SK-N-SH treated with all-trans-retinoic acid at 6 μM for 48 hours (cell line): ENCODE measurements at regions not wholly inside any gene's neighbourhood (a gene's known extent, or its start where the extent isn't known, plus 50 kb on each side); places are given as distances from the start of the nearest gene placed in this dataset.

Experiments
- ATAC-seq: fragments of 200-7000 bp; cut with Tn5 transposase; 3 replicates; pipeline ENCODE4 v1.9.1; 2020; ENCODE audit warnings: mild to moderate bottlenecking, moderate library complexity
- ARNTL ChIP-seq: fragments of 450-650 bp; formaldehyde crosslinking; IDR thresholded peaks from 2 replicates; pipeline ENCODE4 v1.5.0; 2020; ENCODE audit warnings: low read depth, mild to moderate bottlenecking, moderate library complexity, borderline replicate concordance
- BACH2 ChIP-seq: fragments of 250-450 bp; sonication (Bioruptor Pico); IDR thresholded peaks from 2 replicates; pipeline ENCODE4 v1.9.0; 2021; ENCODE audit warnings: mild to moderate bottlenecking, borderline replicate concordance
- CSDC2 ChIP-seq: fragments of 250-450 bp; sonication (Bioruptor Pico); IDR thresholded peaks from 2 replicates; pipeline ENCODE4 v1.5.0; 2020; ENCODE audit warnings: mild to moderate bottlenecking, moderate library complexity
- ESRRG ChIP-seq: fragments of 250-450 bp; sonication (Bioruptor Pico); IDR thresholded peaks from 2 replicates; pipeline ENCODE4 v1.6.1; 2021; ENCODE audit warnings: mild to moderate bottlenecking
- ISL1 ChIP-seq: fragments of 250-450 bp; sonication (Bioruptor Pico); IDR thresholded peaks from 2 replicates; pipeline ENCODE4 v2.1.2; 2022; ENCODE audit warnings: mild to moderate bottlenecking, moderate library complexity
- OSR1 ChIP-seq: fragments of 250-450 bp; sonication (Bioruptor Pico); IDR thresholded peaks from 2 replicates; pipeline ENCODE4 v1.8.0; 2022; ENCODE audit warnings: moderate library complexity, mild to moderate bottlenecking, inconsistent platforms
- PPARA ChIP-seq: fragments of 250-450 bp; sonication (Bioruptor Pico); IDR thresholded peaks from 2 replicates; pipeline ENCODE4 v1.5.0; 2020; ENCODE audit warnings: mild to moderate bottlenecking, borderline replicate concordance
- RARB ChIP-seq: fragments of 250-450 bp; sonication (Bioruptor Pico); IDR thresholded peaks from 2 replicates; pipeline ENCODE4 v1.8.0; 2021; ENCODE audit warnings: mild to moderate bottlenecking, moderate library complexity
- SNAI2 ChIP-seq: fragments of 250-450 bp; sonication (Bioruptor Pico); IDR thresholded peaks from 2 replicates; pipeline ENCODE4 v1.5.0; 2020; ENCODE audit warnings: mild to moderate bottlenecking, moderate library complexity
- TCF4 ChIP-seq: fragments of 250-450 bp; sonication (Bioruptor Pico); IDR thresholded peaks from 2 replicates; pipeline ENCODE4 v1.8.0; 2021; ENCODE audit warnings: mild to moderate bottlenecking, moderate library complexity, borderline replicate concordance
- ZFP3 ChIP-seq: fragments of 250-450 bp; sonication (Bioruptor Pico); IDR thresholded peaks from 2 replicates; pipeline ENCODE4 v1.5.0; 2020; ENCODE audit warnings: mild to moderate bottlenecking, moderate library complexity
- ZFP30 ChIP-seq: fragments of 450-650 bp; formaldehyde crosslinking; IDR thresholded peaks from 2 replicates; pipeline ENCODE4 v1.5.0; 2022; ENCODE audit warnings: mild to moderate bottlenecking, moderate library complexity
- ZNF70 ChIP-seq: fragments of 450-650 bp; formaldehyde crosslinking; IDR thresholded peaks from 2 replicates; pipeline ENCODE4 v1.5.0; 2020; ENCODE audit warnings: mild to moderate bottlenecking, moderate library complexity
- ZNF8 ChIP-seq: fragments of 450-650 bp; formaldehyde crosslinking; IDR thresholded peaks from 2 replicates; pipeline ENCODE4 v1.5.0; 2020; ENCODE audit warnings: mild to moderate bottlenecking, moderate library complexity
- TF ChIP-seq, protein P1 (sequence below): fragments of 250-450 bp; sonication (Bioruptor Pico); IDR thresholded peaks from 2 replicates; pipeline ENCODE4 v1.8.0; 2021; ENCODE audit warnings: low read depth, mild to moderate bottlenecking, moderate library complexity, borderline replicate concordance
- TF ChIP-seq, protein P2 (sequence below): fragments of 250-450 bp; sonication (Bioruptor Pico); IDR thresholded peaks from 2 replicates; pipeline ENCODE4 v1.5.1; 2020; ENCODE audit warnings: low read depth, mild to moderate bottlenecking, moderate library complexity
- TF ChIP-seq, protein P3 (sequence below): fragments of 250-450 bp; sonication (Bioruptor Pico); IDR thresholded peaks from 2 replicates; pipeline ENCODE4 v1.8.0; 2020; ENCODE audit warnings: mild to moderate bottlenecking, moderate library complexity, borderline replicate concordance
- TF ChIP-seq, protein P4 (sequence below): fragments of 250-450 bp; sonication (Bioruptor Pico); IDR thresholded peaks from 2 replicates; pipeline ENCODE4 v1.5.1; 2021; ENCODE audit warnings: mild to moderate bottlenecking, moderate library complexity

DNA sequence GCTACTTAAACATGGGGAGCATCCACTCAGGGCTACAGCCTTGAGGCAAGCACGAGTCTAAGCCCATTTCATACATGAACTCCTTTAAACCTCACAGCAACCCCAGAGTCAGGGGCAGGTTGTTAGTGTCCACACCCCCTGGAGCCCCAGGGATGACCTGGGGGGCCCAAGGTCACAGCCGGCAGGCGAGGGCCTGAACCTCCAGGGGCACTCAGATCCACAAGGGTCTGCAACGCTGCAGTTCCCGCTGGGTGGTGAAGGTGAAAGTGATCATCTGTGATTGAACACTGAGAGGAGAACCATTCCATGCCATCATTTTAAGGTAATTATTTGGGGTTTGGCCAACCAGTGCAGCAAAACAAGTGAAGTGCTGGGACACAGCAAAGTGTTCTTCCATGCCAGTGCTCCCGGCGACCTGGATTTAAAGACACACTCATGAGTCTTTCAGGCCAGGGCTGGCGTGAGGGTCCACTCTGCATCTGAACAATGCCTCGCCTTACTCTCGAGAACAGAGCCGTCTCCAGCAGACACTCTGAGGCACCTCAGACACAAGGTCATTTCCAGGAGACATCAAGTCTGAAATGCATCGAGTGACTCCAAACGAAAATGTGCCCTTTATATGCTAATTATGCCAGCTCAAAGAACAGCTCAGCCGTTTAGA lies 61.6 kb upstream of the SNTG2 start:
- TF ChIP-seq ESRRG: no peak
- no peak for TF ChIP-seq ZNF70 (CRISPR knock-in tag)
- TF ChIP-seq, protein P1, sequence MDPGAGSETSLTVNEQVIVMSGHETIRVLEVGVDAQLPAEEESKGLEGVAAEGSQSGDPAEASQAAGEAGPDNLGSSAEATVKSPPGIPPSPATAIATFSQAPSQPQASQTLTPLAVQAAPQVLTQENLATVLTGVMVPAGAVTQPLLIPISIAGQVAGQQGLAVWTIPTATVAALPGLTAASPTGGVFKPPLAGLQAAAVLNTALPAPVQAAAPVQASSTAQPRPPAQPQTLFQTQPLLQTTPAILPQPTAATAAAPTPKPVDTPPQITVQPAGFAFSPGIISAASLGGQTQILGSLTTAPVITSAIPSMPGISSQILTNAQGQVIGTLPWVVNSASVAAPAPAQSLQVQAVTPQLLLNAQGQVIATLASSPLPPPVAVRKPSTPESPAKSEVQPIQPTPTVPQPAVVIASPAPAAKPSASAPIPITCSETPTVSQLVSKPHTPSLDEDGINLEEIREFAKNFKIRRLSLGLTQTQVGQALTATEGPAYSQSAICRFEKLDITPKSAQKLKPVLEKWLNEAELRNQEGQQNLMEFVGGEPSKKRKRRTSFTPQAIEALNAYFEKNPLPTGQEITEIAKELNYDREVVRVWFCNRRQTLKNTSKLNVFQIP (CRISPR knock-in tag): no peak
- TF ChIP-seq PPARA (CRISPR knock-in tag): no peak
- ATAC-seq: no peak

DNA sequence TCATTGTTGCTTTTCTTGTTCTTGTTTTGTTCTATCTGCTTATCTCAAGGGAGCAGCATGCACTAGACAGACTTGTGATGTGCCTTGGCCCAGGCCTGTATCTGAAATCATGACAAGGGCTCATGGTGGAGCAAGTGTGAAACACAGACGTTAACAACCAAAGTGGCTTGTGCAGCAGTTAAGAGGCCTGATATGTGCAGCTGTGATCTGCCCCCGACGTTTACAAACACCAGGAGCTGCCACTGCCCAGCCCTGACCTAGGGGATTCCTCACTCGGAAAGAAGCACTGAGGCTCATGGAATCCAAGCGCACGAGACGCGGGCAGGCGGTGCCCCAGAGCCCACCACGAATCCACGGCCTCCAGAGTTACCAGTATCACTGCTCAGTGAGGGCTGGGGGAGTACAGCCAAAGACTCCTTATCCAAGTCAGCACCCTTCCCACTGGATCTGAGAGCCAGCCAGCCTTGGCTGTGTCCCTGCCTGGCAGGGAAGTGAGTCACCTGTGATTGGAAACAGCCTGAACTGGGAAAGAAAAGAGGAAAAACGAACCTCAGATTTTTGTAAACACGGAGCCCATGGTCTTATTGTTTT lies 62.3 kb upstream of the SNTG2 start:
- no peak for ATAC-seq
- TF ChIP-seq ARNTL (CRISPR knock-in tag) (no peak), OSR1 (no peak), PPARA (CRISPR knock-in tag) (no peak), ISL1 (CRISPR knock-in tag) (no peak)
- TF ChIP-seq, protein P1 (CRISPR knock-in tag): no peak

DNA sequence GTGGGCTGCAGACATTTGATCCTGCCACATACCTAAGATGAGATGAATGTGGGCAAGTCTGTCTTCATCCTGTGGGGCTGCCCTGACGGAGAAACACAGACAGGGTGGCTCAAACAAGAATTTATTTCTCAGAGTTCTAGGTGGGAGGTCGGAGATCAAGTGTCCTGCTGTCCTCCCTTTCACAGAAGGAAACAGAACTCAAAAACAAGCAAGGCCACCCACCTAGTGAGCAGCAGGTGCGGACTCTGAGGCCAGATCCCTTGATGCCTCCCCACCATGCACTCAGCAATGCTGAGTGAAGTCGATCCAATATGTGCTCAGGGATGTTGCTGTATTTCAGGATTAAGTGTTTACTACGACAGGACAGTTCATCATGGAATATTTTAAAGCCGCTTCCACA lies 63.0 kb upstream of the SNTG2 start:
- TF ChIP-seq BACH2 (CRISPR knock-in tag) (no peak), OSR1 (no peak), ARNTL (CRISPR knock-in tag) (no peak)
- TF ChIP-seq, protein P1 (CRISPR knock-in tag): no peak
- TF ChIP-seq, protein P2, sequence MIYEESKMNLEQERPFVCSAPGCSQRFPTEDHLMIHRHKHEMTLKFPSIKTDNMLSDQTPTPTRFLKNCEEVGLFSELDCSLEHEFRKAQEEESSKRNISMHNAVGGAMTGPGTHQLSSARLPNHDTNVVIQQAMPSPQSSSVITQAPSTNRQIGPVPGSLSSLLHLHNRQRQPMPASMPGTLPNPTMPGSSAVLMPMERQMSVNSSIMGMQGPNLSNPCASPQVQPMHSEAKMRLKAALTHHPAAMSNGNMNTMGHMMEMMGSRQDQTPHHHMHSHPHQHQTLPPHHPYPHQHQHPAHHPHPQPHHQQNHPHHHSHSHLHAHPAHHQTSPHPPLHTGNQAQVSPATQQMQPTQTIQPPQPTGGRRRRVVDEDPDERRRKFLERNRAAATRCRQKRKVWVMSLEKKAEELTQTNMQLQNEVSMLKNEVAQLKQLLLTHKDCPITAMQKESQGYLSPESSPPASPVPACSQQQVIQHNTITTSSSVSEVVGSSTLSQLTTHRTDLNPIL (CRISPR knock-in tag): no peak
- no peak for ATAC-seq

DNA sequence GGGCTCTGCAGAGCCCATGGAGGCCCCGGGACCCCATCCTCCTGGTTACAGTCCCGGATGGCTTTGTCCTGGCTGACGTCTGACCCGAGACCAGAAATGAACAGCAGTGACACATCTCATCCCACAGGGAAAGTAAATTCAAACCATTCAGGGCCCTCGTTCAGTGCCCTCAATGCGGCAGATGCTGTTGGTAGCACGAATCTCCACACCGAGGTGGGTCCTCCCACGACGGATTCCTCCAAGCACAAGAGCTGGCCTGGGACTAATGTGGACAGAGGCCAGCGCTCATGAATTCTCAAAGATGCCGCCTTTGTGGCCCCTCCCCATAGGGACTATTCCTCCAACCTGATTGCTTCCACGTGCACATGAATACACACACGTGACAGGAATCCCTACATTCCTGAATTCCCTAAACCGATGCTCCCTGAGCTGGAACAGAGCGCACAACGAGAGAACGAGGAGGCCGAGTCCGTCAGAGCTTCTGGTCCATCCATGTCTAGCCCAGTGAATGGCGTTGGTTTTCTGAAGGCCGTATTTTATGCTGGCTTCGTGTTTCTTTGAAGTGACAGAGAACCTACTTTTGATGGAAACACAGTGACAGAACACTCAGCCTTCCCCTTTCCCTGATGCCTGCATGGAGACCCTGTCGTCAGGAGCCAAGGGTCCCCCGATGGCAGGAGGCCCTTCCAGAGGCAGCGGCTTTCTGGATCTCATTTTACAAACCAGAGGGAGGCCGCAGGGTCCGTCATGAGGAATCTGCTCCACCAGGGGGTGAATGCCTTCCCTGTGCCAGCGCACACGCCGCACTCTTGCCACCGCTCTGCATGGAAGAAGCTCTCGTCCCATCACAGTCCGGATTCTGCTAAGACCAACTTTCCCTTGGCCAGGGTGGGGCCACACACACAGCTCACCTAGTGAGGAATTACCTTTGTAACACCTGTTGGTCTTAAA lies 64.3 kb upstream of the SNTG2 start:
- ATAC-seq: no peak

More for the DNA sequence above, 64.3 kb upstream of the SNTG2 start:
- TF ChIP-seq CSDC2 (CRISPR knock-in tag): no peak
- TF ChIP-seq ESRRG: no peak
- TF ChIP-seq OSR1: no peak
- TF ChIP-seq ZFP3 (CRISPR knock-in tag): no peak
- TF ChIP-seq ARNTL (CRISPR knock-in tag): no peak
- TF ChIP-seq, protein P3, sequence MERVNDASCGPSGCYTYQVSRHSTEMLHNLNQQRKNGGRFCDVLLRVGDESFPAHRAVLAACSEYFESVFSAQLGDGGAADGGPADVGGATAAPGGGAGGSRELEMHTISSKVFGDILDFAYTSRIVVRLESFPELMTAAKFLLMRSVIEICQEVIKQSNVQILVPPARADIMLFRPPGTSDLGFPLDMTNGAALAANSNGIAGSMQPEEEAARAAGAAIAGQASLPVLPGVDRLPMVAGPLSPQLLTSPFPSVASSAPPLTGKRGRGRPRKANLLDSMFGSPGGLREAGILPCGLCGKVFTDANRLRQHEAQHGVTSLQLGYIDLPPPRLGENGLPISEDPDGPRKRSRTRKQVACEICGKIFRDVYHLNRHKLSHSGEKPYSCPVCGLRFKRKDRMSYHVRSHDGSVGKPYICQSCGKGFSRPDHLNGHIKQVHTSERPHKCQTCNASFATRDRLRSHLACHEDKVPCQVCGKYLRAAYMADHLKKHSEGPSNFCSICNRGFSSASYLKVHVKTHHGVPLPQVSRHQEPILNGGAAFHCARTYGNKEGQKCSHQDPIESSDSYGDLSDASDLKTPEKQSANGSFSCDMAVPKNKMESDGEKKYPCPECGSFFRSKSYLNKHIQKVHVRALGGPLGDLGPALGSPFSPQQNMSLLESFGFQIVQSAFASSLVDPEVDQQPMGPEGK (CRISPR knock-in tag): no peak
- no peak for TF ChIP-seq ZNF8 (CRISPR knock-in tag)
- TF ChIP-seq, protein P4, sequence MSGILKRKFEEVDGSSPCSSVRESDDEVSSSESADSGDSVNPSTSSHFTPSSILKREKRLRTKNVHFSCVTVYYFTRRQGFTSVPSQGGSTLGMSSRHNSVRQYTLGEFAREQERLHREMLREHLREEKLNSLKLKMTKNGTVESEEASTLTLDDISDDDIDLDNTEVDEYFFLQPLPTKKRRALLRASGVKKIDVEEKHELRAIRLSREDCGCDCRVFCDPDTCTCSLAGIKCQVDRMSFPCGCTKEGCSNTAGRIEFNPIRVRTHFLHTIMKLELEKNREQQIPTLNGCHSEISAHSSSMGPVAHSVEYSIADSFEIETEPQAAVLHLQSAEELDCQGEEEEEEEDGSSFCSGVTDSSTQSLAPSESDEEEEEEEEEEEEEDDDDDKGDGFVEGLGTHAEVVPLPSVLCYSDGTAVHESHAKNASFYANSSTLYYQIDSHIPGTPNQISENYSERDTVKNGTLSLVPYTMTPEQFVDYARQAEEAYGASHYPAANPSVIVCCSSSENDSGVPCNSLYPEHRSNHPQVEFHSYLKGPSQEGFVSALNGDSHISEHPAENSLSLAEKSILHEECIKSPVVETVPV: no peak
- TF ChIP-seq ZFP30: no peak
- TF ChIP-seq TCF4: no peak
- TF ChIP-seq PPARA (CRISPR knock-in tag): no peak
- no peak for TF ChIP-seq SNAI2
- TF ChIP-seq RARB (CRISPR knock-in tag): no peak
